Osteocyte (in vitro differentiated cells): ENCODE measurements at regions not wholly inside any gene's neighbourhood (a gene's known extent, or its start where the extent isn't known, plus 50 kb on each side); places are given as distances from the start of the nearest gene placed in this dataset.

Experiments
- DNase-seq: peaks from one replicate; pipeline ENCODE4 v3.0.0; 2021; ENCODE audit warnings: mixed read lengths; ENCODE audit not compliant: unreplicated experiment; ENCODE audit errors: extremely low spot score
- H3K27ac Mint-ChIP-seq: one replicate; pipeline ENCODE4 v1.8.0; 2021; ENCODE audit warnings: mild to moderate bottlenecking, mixed read lengths; ENCODE audit not compliant: unreplicated experiment
- H3K27me3 Mint-ChIP-seq: one replicate; pipeline ENCODE4 v1.8.0; 2021; ENCODE audit warnings: mixed read lengths; ENCODE audit not compliant: unreplicated experiment
- H3K36me3 Mint-ChIP-seq: one replicate; pipeline ENCODE4 v1.8.0; 2021; ENCODE audit warnings: mixed read lengths; ENCODE audit not compliant: unreplicated experiment
- H3K4me1 Mint-ChIP-seq: one replicate; pipeline ENCODE4 v1.8.0; 2021; ENCODE audit warnings: mixed read lengths; ENCODE audit not compliant: unreplicated experiment
- H3K4me3 Mint-ChIP-seq: one replicate; pipeline ENCODE4 v1.8.0; 2021; ENCODE audit warnings: mild to moderate bottlenecking, moderate library complexity, mixed read lengths; ENCODE audit not compliant: unreplicated experiment
- H3K9me3 Mint-ChIP-seq: one replicate; pipeline ENCODE4 v1.8.0; 2021; ENCODE audit warnings: mixed read lengths; ENCODE audit not compliant: unreplicated experiment
- CTCF ChIP-seq: fragments of 200-600 bp; sonication (generic); IDR thresholded peaks from 2 replicates; pipeline ENCODE4 v1.5.0; 2021; ENCODE audit warnings: antibody characterized with exemption, mild to moderate bottlenecking, moderate library complexity

- DNase-seq = no peak
- H3K27me3 Mint-ChIP-seq = no peaks in the 10 kb centered on the region
- peak overlapping the region; percentile 76 for H3K27ac Mint-ChIP-seq
These were observed 408.9 kb upstream of the CTSO start for GRCh38 chr4:156362581-156362980.

GRCh38 chr4:156347412-156348075 is 393.9 kb upstream of the CTSO start:
- no peaks in the 10 kb centered on the region for H3K27me3 Mint-ChIP-seq
- H3K27ac Mint-ChIP-seq = no peak overlapping the region

More at GRCh38 chr4:156362581-156362980, 408.9 kb upstream of the CTSO start:
- Mint-ChIP-seq H3K9me3 (peaks cover 15% of the 10 kb centered on the region), H3K4me3 (no peak overlapping the region), H3K4me1 (peaks cover 24% of the 10 kb centered on the region), H3K36me3 (no peaks in the 10 kb centered on the region)
- no peak for TF ChIP-seq CTCF

GRCh38 chr4:156346959-156347385 is 393.3 kb upstream of the CTSO start:
- no peaks in the 10 kb centered on the region for H3K36me3 Mint-ChIP-seq
- H3K4me3 Mint-ChIP-seq = no peak overlapping the region
- no peak for TF ChIP-seq CTCF
- H3K27me3 Mint-ChIP-seq = no peaks in the 10 kb centered on the region
- no peaks in the 10 kb centered on the region for H3K9me3 Mint-ChIP-seq
- peaks cover 36% of the 10 kb centered on the region for H3K4me1 Mint-ChIP-seq
- DNase-seq = no peak
- no peak overlapping the region for H3K27ac Mint-ChIP-seq

More at GRCh38 chr4:156347412-156348075, 393.9 kb upstream of the CTSO start:
- no peak overlapping the region for H3K4me3 Mint-ChIP-seq
- no peak for TF ChIP-seq CTCF
- H3K9me3 Mint-ChIP-seq = no peaks in the 10 kb centered on the region
- DNase-seq = no peak
- H3K36me3 Mint-ChIP-seq = no peaks in the 10 kb centered on the region
- H3K4me1 Mint-ChIP-seq = peaks cover 34% of the 10 kb centered on the region

GRCh38 chr4:156344397-156344796 is 390.7 kb upstream of the CTSO start:
- H3K27ac Mint-ChIP-seq = peak overlapping the region; percentile 59
- no peak overlapping the region for H3K4me3 Mint-ChIP-seq
- no peaks in the 10 kb centered on the region for H3K27me3 Mint-ChIP-seq
- H3K36me3 Mint-ChIP-seq = no peaks in the 10 kb centered on the region
- TF ChIP-seq CTCF = no peak
- DNase-seq = no peak
- H3K9me3 Mint-ChIP-seq = no peaks in the 10 kb centered on the region
- H3K4me1 Mint-ChIP-seq = peaks cover 38% of the 10 kb centered on the region

GRCh38 chr4:156336511-156336910 is 382.8 kb upstream of the CTSO start:
- peaks cover 9% of the 10 kb centered on the region for H3K9me3 Mint-ChIP-seq
- no peak overlapping the region for H3K27ac Mint-ChIP-seq
- no peak for DNase-seq
- peaks cover 15% of the 10 kb centered on the region for H3K4me1 Mint-ChIP-seq
- H3K36me3 Mint-ChIP-seq = no peaks in the 10 kb centered on the region
- H3K4me3 Mint-ChIP-seq = no peak overlapping the region
- no peaks in the 10 kb centered on the region for H3K27me3 Mint-ChIP-seq
- no peak for TF ChIP-seq CTCF
